ENCODE measurements at regions not wholly inside any gene's neighbourhood (a gene's known extent, or its start where the extent isn't known, plus 50 kb on each side); places are given as distances from the start of the nearest gene placed in this dataset.

DNA sequence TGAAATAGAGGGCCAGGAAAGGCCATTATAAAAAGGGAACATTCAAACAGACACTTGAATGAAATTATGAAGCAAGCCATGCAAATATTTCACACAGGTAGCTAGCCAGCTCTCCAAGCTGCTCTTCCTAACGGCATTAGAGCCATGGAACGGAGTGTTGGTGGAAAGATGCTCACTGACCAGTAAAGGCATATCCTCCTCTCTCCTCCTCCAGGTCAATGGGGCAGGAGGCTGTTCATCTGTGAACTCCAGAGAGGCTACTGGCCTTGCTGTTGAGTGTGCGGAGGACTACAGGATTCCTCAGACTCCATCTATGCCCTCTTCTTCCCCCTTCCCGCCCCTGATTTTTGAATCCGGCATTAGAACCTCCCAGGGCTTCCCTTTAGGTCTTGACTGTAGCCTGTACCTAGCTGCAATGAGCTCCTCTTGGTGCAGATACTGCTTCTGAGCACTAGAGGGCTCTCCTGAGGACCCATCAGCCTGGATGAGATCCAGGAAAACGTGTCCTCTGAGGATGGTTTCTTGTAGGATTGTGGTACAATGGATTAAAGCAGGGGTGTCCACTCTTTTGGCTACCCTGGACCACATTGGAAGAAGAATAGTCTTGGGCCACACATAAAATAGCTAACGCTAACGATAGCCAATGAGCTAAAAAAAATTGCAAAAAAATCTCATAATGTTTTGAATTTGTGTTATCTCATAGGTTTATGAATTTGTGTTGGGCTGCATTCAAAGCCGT lies 162.2 kb downstream of the SREK1 start:
- DNase-seq (ENCODE audit: low read depth in 2 of 2) = peak; percentile 31 to 68

DNA sequence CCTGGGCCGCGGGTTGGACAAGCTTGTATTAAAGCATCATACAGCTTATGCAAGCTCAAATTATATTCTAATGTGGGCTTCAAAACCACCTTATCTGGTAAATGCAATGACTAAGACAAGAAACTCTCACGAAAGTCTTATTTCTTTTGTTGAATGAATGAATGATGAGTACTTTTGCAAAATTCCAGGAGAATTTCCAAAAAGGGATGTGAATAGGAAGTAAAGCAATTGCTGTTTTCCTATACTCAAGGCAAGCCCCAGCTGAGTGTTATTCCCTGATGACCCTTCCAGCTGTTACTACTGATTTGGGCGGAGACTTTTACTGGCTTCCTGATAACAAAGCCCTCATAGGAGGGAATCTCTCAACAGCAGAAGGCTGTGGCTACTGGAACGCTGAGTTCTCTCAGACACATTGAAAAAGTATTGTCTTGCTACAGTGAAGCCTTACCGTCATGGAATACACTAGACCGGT lies 162.8 kb downstream of the SREK1 start:
- DNase-seq (ENCODE audit: low read depth in 2 of 2) = peak in 1 of 2 donors; percentile 3

- peak; percentile 58 to 69 for DNase-seq (ENCODE audit: low read depth in 2 of 2)
These were observed 163.6 kb downstream of the SREK1 start for GRCh38 chr5:66307647-66308241.

GRCh38 chr5:66312266-66312665 lies 168.2 kb downstream of the SREK1 start:
- DNase-seq (ENCODE audit: low read depth in 2 of 2) = no peak

DNA sequence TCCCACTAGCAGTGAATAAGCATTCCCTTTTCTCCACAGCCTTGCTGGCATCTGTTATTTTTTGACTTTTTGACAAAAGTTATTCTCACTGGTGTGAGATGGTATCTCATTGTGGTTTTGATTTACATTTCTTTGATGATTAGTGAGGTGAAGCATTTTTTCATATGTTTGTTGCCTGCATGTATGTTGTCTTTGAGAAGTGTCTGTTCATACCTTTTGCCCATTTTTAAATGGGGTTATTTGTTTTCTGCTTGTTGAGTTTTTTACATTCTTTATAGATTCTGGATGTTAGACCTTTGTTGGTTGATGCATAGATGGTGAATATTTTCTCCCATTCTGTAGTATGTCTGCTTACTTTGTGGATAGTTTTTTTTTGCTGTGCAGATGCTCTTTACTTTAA lies 171.7 kb downstream of the SREK1 start:
- no peak for DNase-seq (ENCODE audit: low read depth in 2 of 2)

DNA sequence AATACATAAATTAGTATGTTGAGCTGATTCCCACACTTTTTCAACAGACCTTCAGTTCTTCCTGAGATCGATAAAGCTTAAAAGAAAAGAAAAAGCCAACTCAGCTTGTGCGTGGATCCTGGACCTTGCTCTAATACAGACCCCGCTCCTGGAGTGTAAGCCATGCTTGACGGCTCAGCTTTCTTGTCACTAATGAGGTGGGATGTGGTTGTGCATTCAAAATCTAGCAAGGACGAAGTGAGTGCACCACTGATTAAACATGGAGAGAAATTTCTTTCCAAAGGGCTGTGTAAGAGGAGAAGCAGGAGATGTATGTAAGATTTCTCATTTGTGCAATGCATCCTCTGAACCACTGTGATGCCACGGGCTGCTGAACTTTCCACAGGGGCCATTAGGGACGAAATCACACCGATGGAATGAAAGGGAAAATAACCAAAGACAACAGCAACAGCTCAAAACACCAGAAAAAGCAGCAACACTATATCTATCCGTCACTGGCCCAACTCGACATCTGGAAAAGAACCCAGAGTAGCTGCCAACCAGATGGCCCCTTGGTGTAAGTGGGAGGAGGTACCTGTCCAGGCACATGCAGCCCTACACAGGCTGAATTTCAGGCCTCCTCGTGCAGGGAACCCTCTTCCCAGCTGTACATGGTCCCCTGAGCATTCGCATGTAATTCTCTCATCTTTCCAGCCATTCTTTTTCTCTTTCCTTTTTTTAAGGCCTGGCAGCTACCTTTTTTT lies 178.9 kb downstream of the SREK1 start:
- no peak for DNase-seq (ENCODE audit: low read depth in 2 of 2)

DNA sequence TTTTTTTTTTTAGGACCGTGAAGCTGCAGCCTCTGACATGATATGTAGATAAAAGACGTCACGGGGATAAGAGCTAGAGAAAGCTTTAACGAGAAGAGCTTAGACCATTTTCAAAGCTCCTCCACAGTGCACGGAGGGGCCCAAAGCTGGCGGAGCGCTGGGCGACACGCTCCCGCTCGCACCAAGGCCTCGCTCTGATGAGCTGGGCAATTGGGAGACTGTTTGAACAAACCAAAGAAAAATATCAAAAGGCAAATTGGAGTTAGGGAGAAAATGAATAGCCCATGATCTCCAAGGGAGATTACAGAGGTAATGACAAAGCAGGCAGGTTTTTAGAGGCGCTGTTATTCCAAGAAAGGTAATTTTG lies 179.4 kb downstream of the SREK1 start:
- no peak for DNase-seq (ENCODE audit: low read depth in 2 of 2)

DNA sequence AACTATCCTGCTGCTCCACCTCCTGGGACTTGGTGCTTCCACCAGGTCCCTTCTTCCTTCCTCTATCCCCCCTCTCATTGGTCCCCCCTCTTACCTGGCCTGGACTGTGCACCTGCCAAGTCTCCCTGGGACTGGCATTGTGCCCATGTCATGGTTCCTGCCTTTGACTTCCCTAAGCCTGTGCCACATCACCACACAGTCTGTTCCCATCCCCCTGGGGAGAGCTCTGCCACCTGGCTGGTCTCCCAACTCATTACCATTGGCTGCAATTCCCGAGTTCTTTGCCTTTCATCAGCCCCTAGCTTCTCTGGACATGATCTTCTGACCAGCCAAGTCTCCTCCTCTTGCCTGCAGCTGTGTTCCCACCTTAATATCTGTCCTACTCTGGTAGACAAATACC lies 180.3 kb downstream of the SREK1 start:
- DNase-seq (ENCODE audit: low read depth in 2 of 2) = no peak

GRCh38 chr5:66326276-66326675 lies 182.2 kb downstream of the SREK1 start:
- DNase-seq (ENCODE audit: low read depth in 2 of 2) = no peak

DNA sequence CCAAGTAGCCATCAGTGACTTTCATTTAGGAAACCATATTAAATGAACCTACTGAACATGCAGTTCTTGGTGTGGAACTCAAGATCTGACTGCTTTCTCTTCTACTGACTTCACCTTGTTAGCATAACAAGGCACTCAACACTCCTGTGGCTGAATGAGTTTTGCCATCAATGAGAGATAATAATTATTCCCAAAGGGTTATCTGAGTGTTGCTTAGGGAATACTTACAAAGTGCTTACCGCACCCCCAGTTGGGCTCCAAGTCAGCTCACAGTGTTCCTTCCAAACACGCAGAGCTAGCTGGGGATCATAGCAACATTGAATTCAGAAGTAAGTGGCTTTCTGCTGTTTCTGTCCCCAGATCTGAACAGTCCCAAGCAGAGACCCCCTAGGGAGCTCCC lies 182.9 kb downstream of the SREK1 start:
- no peak for DNase-seq (ENCODE audit: low read depth in 2 of 2)

DNA sequence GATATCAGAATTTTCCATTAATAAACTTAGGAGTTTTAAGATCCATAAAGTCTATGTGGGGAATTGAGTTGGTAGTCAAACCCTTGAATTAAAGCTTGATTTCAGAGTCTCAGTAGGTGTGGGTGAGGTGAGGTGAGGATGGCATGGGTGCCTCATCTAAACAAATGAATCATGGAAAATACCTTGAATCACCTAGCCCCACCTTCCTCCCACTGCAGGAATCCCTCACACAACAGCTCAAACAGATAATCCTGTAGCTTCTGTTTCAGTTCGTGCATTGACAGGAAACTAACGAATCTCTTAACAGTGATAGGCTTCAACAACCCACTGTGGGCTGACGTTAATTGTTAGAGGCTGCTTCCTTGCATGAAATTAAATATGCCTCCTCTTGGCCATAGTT lies 185.0 kb downstream of the SREK1 start:
- no peak for DNase-seq (ENCODE audit: low read depth in 2 of 2)

DNA sequence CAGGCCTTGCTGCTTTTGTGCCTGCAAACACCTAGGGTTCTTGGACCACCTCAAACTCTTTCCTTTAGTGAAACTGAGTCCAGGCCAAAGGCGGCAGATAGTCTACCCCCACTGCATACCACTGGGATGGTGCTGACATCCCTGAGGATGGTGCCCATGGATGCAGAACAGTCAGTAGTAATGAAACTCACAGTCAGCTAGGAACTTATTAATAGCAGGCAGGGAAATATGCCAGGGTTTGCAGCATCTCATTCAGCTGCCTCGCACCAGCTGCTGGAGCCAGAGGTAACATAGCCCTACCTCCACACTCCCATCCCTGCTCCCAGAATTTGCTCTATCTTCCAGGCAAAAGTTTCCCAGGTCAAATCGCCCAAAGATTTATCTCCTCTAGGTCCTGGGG lies 189.1 kb downstream of the SREK1 start:
- DNase-seq (ENCODE audit: low read depth in 2 of 2) = no peak

GRCh38 chr5:66337626-66338226 lies 193.6 kb downstream of the SREK1 start:
- no peak for DNase-seq (ENCODE audit: low read depth in 2 of 2)

GRCh38 chr5:66338828-66339227 lies 194.7 kb downstream of the SREK1 start:
- no peak for DNase-seq (ENCODE audit: low read depth in 2 of 2)

DNA sequence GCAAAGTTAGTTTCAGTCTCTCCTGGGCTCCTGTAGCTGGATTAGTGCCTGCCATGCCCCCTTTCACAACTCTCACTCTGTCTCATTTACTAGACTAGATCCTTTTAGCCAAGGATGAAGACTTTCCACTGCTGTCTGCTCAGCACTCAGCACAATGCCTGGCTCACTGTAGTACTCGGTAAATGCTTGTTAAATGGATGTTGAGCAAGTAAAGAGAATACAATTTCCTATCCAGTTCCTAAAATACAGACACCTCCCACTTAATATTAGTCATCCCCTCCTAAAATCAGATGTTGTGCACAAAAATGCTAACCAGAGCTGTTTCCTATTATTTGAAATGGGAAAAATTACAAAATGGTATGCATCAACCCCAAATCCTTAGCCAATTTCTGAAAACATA lies 195.8 kb downstream of the SREK1 start:
- no peak for DNase-seq (ENCODE audit: low read depth in 2 of 2)

- DNase-seq (ENCODE audit: low read depth in 2 of 2) = no peak
These were observed 196.7 kb downstream of the SREK1 start for GRCh38 chr5:66340786-66341185.

- DNase-seq (ENCODE audit: low read depth in 2 of 2) = no peak
These were observed 198.3 kb downstream of the SREK1 start for GRCh38 chr5:66342341-66342880.

- no peak for DNase-seq (ENCODE audit: low read depth in 2 of 2)
These were observed 199.4 kb downstream of the SREK1 start for GRCh38 chr5:66343370-66344071.

- no peak for DNase-seq (ENCODE audit: low read depth in 2 of 2)
These were observed 200.4 kb downstream of the SREK1 start for GRCh38 chr5:66344544-66344943.

GRCh38 chr5:66345281-66345680 lies 201.2 kb downstream of the SREK1 start:
- no peak for DNase-seq (ENCODE audit: low read depth in 2 of 2)

GRCh38 chr5:66346869-66347268 lies 202.8 kb downstream of the SREK1 start:
- no peak for DNase-seq (ENCODE audit: low read depth in 2 of 2)

Data from dermis microvascular lymphatic vessel endothelial cell (primary cell).